ENCODE measurements at regions not wholly inside any gene's neighbourhood (a gene's known extent, or its start where the extent isn't known, plus 50 kb on each side); places are given as distances from the start of the nearest gene placed in this dataset.
"Not testable (repeated sequence)": the region's sequence is repeated elsewhere in the genome, so short reads cannot be mapped to it uniquely, and the experiment has no call there.

GRCh38 chr2:122022531-122022930, 267.1 kb downstream of the TSN start:
- DNase-seq: no peak

GRCh38 chr2:122023059-122023864, 267.8 kb downstream of the TSN start:
- no peak for DNase-seq

- no peak for DNase-seq
Observed at GRCh38 chr2:122027510-122028217, 272.2 kb downstream of the TSN start.

GRCh38 chr2:122028371-122029100, 273.1 kb downstream of the TSN start:
- peak; percentile 27 for DNase-seq

- peak; percentile 56 for DNase-seq
Observed at GRCh38 chr2:122029456-122029855, 274.0 kb downstream of the TSN start.

- DNase-seq: peak; percentile 56
Observed at GRCh38 chr2:122029945-122030344, 274.5 kb downstream of the TSN start.

- DNase-seq: no peak
Observed at GRCh38 chr2:122031544-122032263, 276.3 kb downstream of the TSN start.

GRCh38 chr2:122032264-122032645, 276.8 kb downstream of the TSN start:
- DNase-seq: no peak

- no peak for DNase-seq
Observed at GRCh38 chr2:122033778-122034177, 278.3 kb downstream of the TSN start.

GRCh38 chr2:122034344-122034743, 278.9 kb downstream of the TSN start:
- no peak for DNase-seq

- DNase-seq: peak; percentile 34
Observed at GRCh38 chr2:122034777-122035176, 279.3 kb downstream of the TSN start.

GRCh38 chr2:122038816-122039215, 283.4 kb downstream of the TSN start:
- not testable (repeated sequence) for DNase-seq

- DNase-seq: no peak
Observed at GRCh38 chr2:122041455-122041854, 286.0 kb downstream of the TSN start.

GRCh38 chr2:122051659-122052058, 296.2 kb downstream of the TSN start:
- not testable (repeated sequence) for DNase-seq

- DNase-seq: no peak
Observed at GRCh38 chr2:122055521-122055931, 300.1 kb downstream of the TSN start.

GRCh38 chr2:122056853-122057252, 301.4 kb downstream of the TSN start:
- DNase-seq: no peak

- no peak for DNase-seq
Observed at GRCh38 chr2:122061206-122061605, 305.8 kb downstream of the TSN start.

- no peak for DNase-seq
Observed at GRCh38 chr2:122061831-122062230, 306.4 kb downstream of the TSN start.

GRCh38 chr2:122062506-122062905, 307.1 kb downstream of the TSN start:
- DNase-seq: no peak

GRCh38 chr2:122063716-122064115, 308.3 kb downstream of the TSN start:
- DNase-seq: no peak

GRCh38 chr2:122070241-122070731, 314.8 kb downstream of the TSN start:
- DNase-seq: no peak

GRCh38 chr2:122072666-122073065, 317.2 kb downstream of the TSN start:
- no peak for DNase-seq

- DNase-seq: no peak
Observed at GRCh38 chr2:122074201-122074600, 318.8 kb downstream of the TSN start.
